ENCODE measurements at regions not wholly inside any gene's neighbourhood (a gene's known extent, or its start where the extent isn't known, plus 50 kb on each side); places are given as distances from the start of the nearest gene placed in this dataset.

- Histone ChIP-seq H3K9me2 (no peaks in the 10 kb centered on the region), H3K4me3 (ENCODE audit: low read depth in 2 of 2, low read length in 1 of 2) (no peak overlapping the region), H3F3A (replicated peaks; ENCODE audit: insufficient read depth) (no peaks in the 10 kb centered on the region), H3K9me3 (no peaks in the 10 kb centered on the region), H3K4me1 (ENCODE audit: control insufficient read depth in 1 of 2, insufficient read depth in 2 of 2, low read depth in 1 of 2, low read length in 1 of 2) (no peaks in the 10 kb centered on the region; a peak in 1 of 4 replicates), H4K20me1 (ENCODE audit: insufficient read depth) (no peaks in the 10 kb centered on the region), H3K27ac (ENCODE audit: low read depth in 2 of 2, low read length in 1 of 2) (no peak overlapping the region), H3K9ac (no peak overlapping the region), H3K79me2 (ENCODE audit: insufficient read depth) (no peaks in the 10 kb centered on the region), H3K36me3 (replicated peaks in 1 of 2; ENCODE audit: control insufficient read depth in 1 of 2, insufficient read depth in 2 of 2, low read length in 1 of 2) (no peaks in the 10 kb centered on the region), H3K4me2 (no peak overlapping the region), H2AFZ (ENCODE audit: low read depth) (no peak overlapping the region), H3K27me3 (ENCODE audit: insufficient read depth) (no peaks in the 10 kb centered on the region; the same call in 1 of the 2 replicates)
- no peak for DNase-seq
- CTCF ChIA-PET: no interaction called here
- TF ChIP-seq PBX3 (IDR thresholded peaks at IDR 0.05): no peak
- no peak for TF ChIP-seq GABPA (IDR thresholded peaks at IDR 0.05; ENCODE audit: low read depth)
- no peak for TF ChIP-seq USF2 (IDR thresholded peaks at IDR 0.05; ENCODE audit: borderline replicate concordance, low read depth, low read length)
- no peak for TF ChIP-seq TAF1 (IDR thresholded peaks at IDR 0.05; ENCODE audit: borderline replicate concordance, low read depth, low read length)
- TF ChIP-seq RAD21 (IDR thresholded peaks at IDR 0.05; ENCODE audit: low read length): no peak
- no peak for TF ChIP-seq MXI1 (IDR thresholded peaks at IDR 0.05; ENCODE audit: low read depth, low read length)
- no peak for TF ChIP-seq ELF1 (IDR thresholded peaks at IDR 0.05)
- no peak for TF ChIP-seq MEF2A (IDR thresholded peaks at IDR 0.05; ENCODE audit: borderline replicate concordance, low read depth)
- TF ChIP-seq USF1 (IDR thresholded peaks at IDR 0.05; ENCODE audit: borderline replicate concordance, low read depth): no peak
- no peak for TF ChIP-seq CHD2 (IDR thresholded peaks at IDR 0.05; ENCODE audit: low read length, partially characterized antibody)
- POLR2A ChIA-PET: no interaction called here
- WGBS (ENCODE audit: low lambda C conversion rate): 28% methylated on average over 3 of the region's 3 CpGs
These were observed 104.6 kb upstream of the IVNS1ABP start for GRCh38 chr1:185421485-185422107.

- H2AFZ ChIP-seq (ENCODE audit: low read depth): no peak overlapping the region
- no peaks in the 10 kb centered on the region for H3K79me2 ChIP-seq (ENCODE audit: insufficient read depth)
- POLR2A ChIA-PET: no interaction called here
- no peak overlapping the region for H3K4me3 ChIP-seq (ENCODE audit: low read depth in 2 of 2, low read length in 1 of 2)
- no peaks in the 10 kb centered on the region for H3F3A ChIP-seq (replicated peaks; ENCODE audit: insufficient read depth)
- H3K4me1 ChIP-seq (ENCODE audit: control insufficient read depth in 1 of 2, insufficient read depth in 2 of 2, low read depth in 1 of 2, low read length in 1 of 2): no peaks in the 10 kb centered on the region
- CTCF ChIA-PET: no interaction called here
- H3K9ac ChIP-seq: no peak overlapping the region
- H3K9me2 ChIP-seq: no peaks in the 10 kb centered on the region
- no peaks in the 10 kb centered on the region; the same call in 1 of the 2 replicates for H3K27me3 ChIP-seq (ENCODE audit: insufficient read depth)
- DNase-seq: no peak
- H3K36me3 ChIP-seq (replicated peaks in 1 of 2; ENCODE audit: control insufficient read depth in 1 of 2, insufficient read depth in 2 of 2, low read length in 1 of 2): no peaks in the 10 kb centered on the region
- no peak for TF ChIP-seq TCF12 (IDR thresholded peaks at IDR 0.05)
- no peaks in the 10 kb centered on the region for H4K20me1 ChIP-seq (ENCODE audit: insufficient read depth)
- H3K27ac ChIP-seq (ENCODE audit: low read depth in 2 of 2, low read length in 1 of 2): no peak overlapping the region
- no peak overlapping the region for H3K4me2 ChIP-seq
- no peaks in the 10 kb centered on the region for H3K9me3 ChIP-seq
These were observed 103.6 kb upstream of the IVNS1ABP start for GRCh38 chr1:185420588-185421081.
